ENCODE measurements at regions not wholly inside any gene's neighbourhood (a gene's known extent, or its start where the extent isn't known, plus 50 kb on each side); places are given as distances from the start of the nearest gene placed in this dataset.

- TF ChIP-seq CTCF (IDR thresholded peaks at IDR 0.05) (no peak), EZH2phosphoT487 (IDR thresholded peaks at IDR 0.05) (no peak)
These were observed 105.3 kb upstream of the TENT5A start for GRCh38 chr6:81857812-81858211.

All from neural progenitor cell (in vitro differentiated cells).